Embryonic facial prominence (tissue), 1 donor: ENCODE measurements at regions not wholly inside any gene's neighbourhood (a gene's known extent, or its start where the extent isn't known, plus 50 kb on each side); places are given as distances from the start of the nearest gene placed in this dataset.

Experiments used
- DNase-seq: peaks from one replicate; pipeline ENCODE4 v3.0.0-alpha.2; 2016; ENCODE audit errors: extremely low spot score

GRCh38 chr2:22821458-22821857 lies 563.5 kb upstream of the KLHL29 start:
- no peak for DNase-seq

GRCh38 chr2:22822835-22823234 lies 562.1 kb upstream of the KLHL29 start:
- DNase-seq: no peak

- DNase-seq: no peak
Measured at GRCh38 chr2:22824618-22825017, 560.4 kb upstream of the KLHL29 start.

- no peak for DNase-seq
Measured at GRCh38 chr2:22826703-22827102, 558.3 kb upstream of the KLHL29 start.

GRCh38 chr2:22829791-22830190 lies 555.2 kb upstream of the KLHL29 start:
- no peak for DNase-seq

GRCh38 chr2:22832196-22832595 lies 552.8 kb upstream of the KLHL29 start:
- DNase-seq: no peak

GRCh38 chr2:22838461-22838860 lies 546.5 kb upstream of the KLHL29 start:
- no peak for DNase-seq

- no peak for DNase-seq
Measured at GRCh38 chr2:22842205-22842869, 542.6 kb upstream of the KLHL29 start.

- DNase-seq: no peak
Measured at GRCh38 chr2:22843919-22844537, 541.0 kb upstream of the KLHL29 start.

GRCh38 chr2:22850310-22850709 lies 534.7 kb upstream of the KLHL29 start:
- no peak for DNase-seq

GRCh38 chr2:22854588-22854987 lies 530.4 kb upstream of the KLHL29 start:
- no peak for DNase-seq

- no peak for DNase-seq
Measured at GRCh38 chr2:22855081-22855480, 529.9 kb upstream of the KLHL29 start.

- DNase-seq: no peak
Measured at GRCh38 chr2:22855761-22856184, 529.2 kb upstream of the KLHL29 start.

GRCh38 chr2:22867973-22868372 lies 517.0 kb upstream of the KLHL29 start:
- DNase-seq: no peak

GRCh38 chr2:22878121-22878520 lies 506.9 kb upstream of the KLHL29 start:
- DNase-seq: no peak

- no peak for DNase-seq
Measured at GRCh38 chr2:22879009-22879863, 505.7 kb upstream of the KLHL29 start.

- DNase-seq: no peak
Measured at GRCh38 chr2:22880161-22880560, 504.8 kb upstream of the KLHL29 start.

- DNase-seq: no peak
Measured at GRCh38 chr2:22882011-22882410, 503.0 kb upstream of the KLHL29 start.

GRCh38 chr2:22882643-22883042 lies 502.3 kb upstream of the KLHL29 start:
- DNase-seq: no peak

GRCh38 chr2:22883054-22883453 lies 501.9 kb upstream of the KLHL29 start:
- no peak for DNase-seq

GRCh38 chr2:22885245-22885644 lies 499.7 kb upstream of the KLHL29 start:
- no peak for DNase-seq

- DNase-seq: no peak
Measured at GRCh38 chr2:22887426-22887825, 497.6 kb upstream of the KLHL29 start.

- no peak for DNase-seq
Measured at GRCh38 chr2:22887845-22888244, 497.1 kb upstream of the KLHL29 start.
